SK-N-MC (cell line): ENCODE measurements at regions not wholly inside any gene's neighbourhood (a gene's known extent, or its start where the extent isn't known, plus 50 kb on each side); places are given as distances from the start of the nearest gene placed in this dataset.

Experiments used
- EZH2 ChIP-seq: fragments of 200-600 bp; sonication (generic); IDR thresholded peaks from one replicate; pipeline ENCODE4 v1.6.1; 2017; ENCODE audit warnings: antibody characterized with exemption
- POLR2AphosphoS5 ChIP-seq: IDR thresholded peaks from 2 replicates; pipeline ENCODE4 v1.6.1; 2012; ENCODE audit warnings: mild to moderate bottlenecking, low read depth, low read length, borderline replicate concordance

DNA sequence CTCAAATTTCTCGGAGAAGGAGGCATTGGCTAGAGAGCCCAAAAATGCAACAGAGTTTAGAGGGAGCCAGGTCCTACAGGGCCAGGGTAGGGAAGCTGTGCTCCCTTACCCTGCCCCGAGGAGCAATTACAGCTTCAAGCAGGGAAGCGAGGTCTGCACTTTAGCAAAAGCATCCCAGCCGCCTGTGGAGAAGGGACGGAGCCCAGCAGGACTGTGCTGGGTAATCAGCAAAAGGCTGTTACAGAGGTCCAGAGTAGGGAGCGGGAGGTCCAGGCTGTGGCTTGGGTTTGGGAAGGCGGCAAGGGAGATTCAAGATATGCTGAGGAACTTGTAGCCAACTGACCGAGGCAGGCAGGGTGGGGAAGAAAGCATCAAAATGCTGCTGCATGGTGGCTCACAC lies 162.6 kb downstream of the TMEM132E start:
- no peak for TF ChIP-seq POLR2AphosphoS5
- no peak for TF ChIP-seq EZH2
